HG03575 (cell line): ENCODE measurements at regions not wholly inside any gene's neighbourhood (a gene's known extent, or its start where the extent isn't known, plus 50 kb on each side); places are given as distances from the start of the nearest gene placed in this dataset.
A peak's percentile ranks its signal among the peaks of the same experiment; 100 is the strongest.

Experiments
- ATAC-seq: cut with Tn5 transposase; IDR thresholded peaks from one replicate; pipeline ENCODE4 v1.9.1; 2021; ENCODE audit not compliant: unreplicated experiment, insufficient number of reproducible peaks, low FRiP score; ENCODE audit errors: extremely low read depth

GRCh38 chr15:38668898-38669391 lies 104.3 kb upstream of the RASGRP1 start:
- no peak for ATAC-seq

- ATAC-seq = no peak
These were observed 105.8 kb upstream of the RASGRP1 start for GRCh38 chr15:38670128-38671005.

GRCh38 chr15:38671006-38671387 lies 106.4 kb upstream of the RASGRP1 start:
- ATAC-seq = no peak

GRCh38 chr15:38671675-38672254 lies 107.2 kb upstream of the RASGRP1 start:
- peak; percentile 34 for ATAC-seq

- ATAC-seq = no peak
These were observed 107.7 kb upstream of the RASGRP1 start for GRCh38 chr15:38672273-38672672.

- ATAC-seq = no peak
These were observed 108.4 kb upstream of the RASGRP1 start for GRCh38 chr15:38672814-38673670.

GRCh38 chr15:38674448-38674847 lies 109.8 kb upstream of the RASGRP1 start:
- no peak for ATAC-seq

- no peak for ATAC-seq
These were observed 113.7 kb upstream of the RASGRP1 start for GRCh38 chr15:38678281-38678680.

- no peak for ATAC-seq
These were observed 116.2 kb upstream of the RASGRP1 start for GRCh38 chr15:38680775-38681174.

- no peak for ATAC-seq
These were observed 117.7 kb upstream of the RASGRP1 start for GRCh38 chr15:38682363-38682762.

- no peak for ATAC-seq
These were observed 118.2 kb upstream of the RASGRP1 start for GRCh38 chr15:38682861-38683260.

GRCh38 chr15:38683382-38684242 lies 119.0 kb upstream of the RASGRP1 start:
- no peak for ATAC-seq

GRCh38 chr15:38684440-38685010 lies 119.9 kb upstream of the RASGRP1 start:
- ATAC-seq = no peak

GRCh38 chr15:38685686-38686339 lies 121.2 kb upstream of the RASGRP1 start:
- no peak for ATAC-seq

GRCh38 chr15:38687340-38687739 lies 122.7 kb upstream of the RASGRP1 start:
- no peak for ATAC-seq

GRCh38 chr15:38687775-38688495 lies 123.3 kb upstream of the RASGRP1 start:
- no peak for ATAC-seq

GRCh38 chr15:38688761-38689160 lies 124.1 kb upstream of the RASGRP1 start:
- no peak for ATAC-seq
